Amniotic stem cell (primary cell): ENCODE measurements at regions not wholly inside any gene's neighbourhood (a gene's known extent, or its start where the extent isn't known, plus 50 kb on each side); places are given as distances from the start of the nearest gene placed in this dataset.
"Not testable (repeated sequence)": the region's sequence is repeated elsewhere in the genome, so short reads cannot be mapped to it uniquely, and the experiment has no call there.

Source experiments
- DNase-seq: peaks from one replicate; lab custom pipeline; 2025; lab: John Stamatoyannopoulos, UW

- no peak for DNase-seq
These were observed 313.6 kb downstream of the TBC1D32 start for GRCh38 chr6:121020656-121021055.

DNA sequence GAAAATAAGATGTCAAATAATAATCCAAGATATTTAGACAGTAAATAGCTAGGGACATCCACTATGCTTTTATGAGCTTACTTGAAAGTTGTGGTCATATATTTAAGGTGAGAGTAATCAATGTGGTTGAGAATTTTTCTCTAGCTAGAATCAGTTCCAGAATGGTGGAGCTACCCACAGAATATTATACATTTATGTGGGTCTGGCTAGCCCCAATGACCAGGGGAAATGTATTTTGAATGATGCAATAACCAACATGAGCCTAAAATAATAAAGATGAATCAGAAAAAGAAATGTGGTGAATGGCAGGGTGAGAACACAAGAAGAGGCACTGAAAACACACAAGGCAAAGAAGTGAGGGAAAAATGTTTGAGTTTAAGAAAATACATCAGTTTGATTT, 325.7 kb downstream of the TBC1D32 start:
- DNase-seq = no peak

- DNase-seq = no peak
These were observed 328.3 kb downstream of the TBC1D32 start for GRCh38 chr6:121006024-121006423.

DNA sequence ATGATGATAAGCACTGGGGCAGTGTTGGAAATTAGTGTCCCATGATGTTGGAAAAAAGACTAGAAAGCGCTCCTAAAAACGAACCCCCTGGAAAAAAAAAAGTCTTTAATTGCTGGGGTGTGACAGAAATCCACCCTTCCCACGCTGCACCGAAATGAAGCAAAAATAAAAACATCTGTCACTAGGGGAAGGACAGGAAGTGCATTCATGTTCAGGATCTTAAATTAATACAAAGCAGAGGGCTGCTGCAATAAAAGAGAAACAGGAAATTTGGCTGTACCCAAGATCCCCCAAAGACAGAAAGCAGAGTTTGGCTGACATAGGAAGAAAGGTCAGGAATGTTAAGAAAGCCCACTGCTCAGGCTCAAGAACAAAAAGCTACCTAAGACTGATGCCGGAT, 333.9 kb downstream of the TBC1D32 start:
- DNase-seq = no peak

DNA sequence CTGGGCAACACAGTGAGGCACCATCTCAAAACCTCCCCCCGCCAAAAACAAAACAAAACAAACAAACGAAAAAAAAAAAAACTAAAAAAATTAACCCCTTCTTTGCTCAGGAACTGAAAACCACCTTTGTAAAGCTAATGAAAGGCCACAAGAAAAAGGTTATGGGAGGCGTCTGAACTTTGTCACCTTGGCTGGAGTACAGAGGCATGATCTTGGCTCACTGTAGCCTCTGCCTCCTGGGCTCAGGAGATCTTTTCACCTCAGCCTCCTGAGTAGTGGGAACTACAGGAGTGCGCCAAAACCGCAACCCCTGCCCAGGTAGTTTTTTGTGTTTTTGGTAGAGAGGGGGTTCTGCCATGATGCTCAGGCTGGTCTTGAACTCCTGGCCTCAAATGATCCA, 337.9 kb downstream of the TBC1D32 start:
- no peak for DNase-seq

DNA sequence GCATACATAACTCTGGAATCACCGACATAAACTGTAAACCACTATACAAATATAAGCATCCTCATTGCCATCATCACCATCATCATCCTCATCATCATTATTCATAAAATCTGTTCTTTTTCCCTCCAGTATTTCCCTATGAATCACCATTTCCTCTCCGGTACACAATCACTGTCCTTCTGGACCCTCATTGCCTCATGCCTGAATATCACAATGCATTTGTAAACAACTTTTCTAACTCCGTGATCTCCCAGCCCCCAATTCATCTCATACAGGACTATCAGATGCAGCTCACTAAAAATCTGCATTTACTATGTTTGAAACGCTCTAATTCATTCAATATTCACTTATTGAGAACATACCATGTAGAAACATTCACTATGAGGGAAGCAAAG, 339.7 kb downstream of the TBC1D32 start:
- DNase-seq = no peak

- DNase-seq = no peak
These were observed 340.2 kb downstream of the TBC1D32 start for GRCh38 chr6:120993929-120994572.

- no peak for DNase-seq
These were observed 342.0 kb downstream of the TBC1D32 start for GRCh38 chr6:120992257-120992656.

- DNase-seq = no peak
These were observed 343.4 kb downstream of the TBC1D32 start for GRCh38 chr6:120990866-120991265.

DNA sequence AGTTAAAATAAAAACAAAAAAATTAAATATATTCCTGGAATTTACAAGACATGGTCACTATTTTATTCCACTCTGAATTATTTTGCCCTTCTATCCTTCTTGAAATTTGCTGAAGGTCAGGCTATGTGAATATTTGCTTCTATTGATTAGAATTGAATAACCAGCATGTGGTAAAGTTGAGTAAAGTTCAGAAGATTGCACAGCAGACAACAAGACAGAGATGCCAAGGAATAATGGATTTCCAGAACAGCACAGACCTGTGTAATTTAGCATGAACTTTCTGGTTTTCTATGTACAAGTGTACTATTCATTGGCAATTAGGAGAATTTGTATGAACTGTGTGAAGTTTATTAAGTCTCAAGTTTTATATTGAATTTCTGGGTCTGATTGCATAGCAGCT, 352.4 kb downstream of the TBC1D32 start:
- no peak for DNase-seq

DNA sequence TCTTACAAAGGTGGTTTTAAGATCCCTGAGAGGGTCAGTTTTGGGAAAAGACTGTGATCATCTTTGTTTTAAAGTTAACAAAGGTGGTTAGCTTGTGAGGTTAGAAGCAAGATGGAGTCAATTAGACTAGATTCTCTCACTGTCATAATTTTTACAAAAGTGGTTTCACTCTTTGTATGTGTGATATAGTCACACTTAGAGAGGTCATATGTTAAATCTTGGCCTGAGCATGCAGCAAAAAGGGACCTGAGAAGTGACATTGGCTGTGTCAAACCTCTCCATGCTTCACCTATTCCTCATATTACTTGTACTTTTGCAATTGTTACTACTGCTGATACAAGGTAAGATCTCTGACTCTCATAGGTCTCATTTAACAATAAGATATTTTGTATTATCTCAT, 368.0 kb downstream of the TBC1D32 start:
- no peak for DNase-seq

- no peak for DNase-seq
These were observed 368.5 kb downstream of the TBC1D32 start for GRCh38 chr6:120965814-120966213.

GRCh38 chr6:120960761-120961160, 373.5 kb downstream of the TBC1D32 start:
- no peak for DNase-seq

GRCh38 chr6:120954111-120954510, 380.2 kb downstream of the TBC1D32 start:
- DNase-seq = no peak

- no peak for DNase-seq
These were observed 383.0 kb downstream of the TBC1D32 start for GRCh38 chr6:120951258-120951657.

DNA sequence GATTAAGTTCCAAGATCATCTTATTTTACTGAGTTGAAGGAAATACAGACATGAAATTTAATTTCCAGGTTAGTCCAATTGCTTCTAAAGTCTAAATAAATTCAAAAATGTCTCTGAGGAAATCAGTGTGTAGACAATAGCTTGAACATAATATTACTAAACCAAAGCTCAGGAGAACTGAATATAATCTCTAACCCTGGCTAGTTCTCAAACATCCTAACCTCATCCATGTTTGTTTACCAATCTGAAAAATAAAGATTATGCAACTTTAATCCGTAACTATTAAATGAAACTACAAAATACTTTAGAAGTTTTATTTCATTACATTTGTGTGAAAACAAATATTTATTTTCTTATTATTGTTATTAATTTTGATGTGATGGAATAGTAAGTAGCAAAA, 387.2 kb downstream of the TBC1D32 start:
- no peak for DNase-seq

- no peak for DNase-seq
These were observed 388.2 kb downstream of the TBC1D32 start for GRCh38 chr6:120945905-120946594.

- DNase-seq = no peak
These were observed 395.3 kb downstream of the TBC1D32 start for GRCh38 chr6:120938876-120939472.

DNA sequence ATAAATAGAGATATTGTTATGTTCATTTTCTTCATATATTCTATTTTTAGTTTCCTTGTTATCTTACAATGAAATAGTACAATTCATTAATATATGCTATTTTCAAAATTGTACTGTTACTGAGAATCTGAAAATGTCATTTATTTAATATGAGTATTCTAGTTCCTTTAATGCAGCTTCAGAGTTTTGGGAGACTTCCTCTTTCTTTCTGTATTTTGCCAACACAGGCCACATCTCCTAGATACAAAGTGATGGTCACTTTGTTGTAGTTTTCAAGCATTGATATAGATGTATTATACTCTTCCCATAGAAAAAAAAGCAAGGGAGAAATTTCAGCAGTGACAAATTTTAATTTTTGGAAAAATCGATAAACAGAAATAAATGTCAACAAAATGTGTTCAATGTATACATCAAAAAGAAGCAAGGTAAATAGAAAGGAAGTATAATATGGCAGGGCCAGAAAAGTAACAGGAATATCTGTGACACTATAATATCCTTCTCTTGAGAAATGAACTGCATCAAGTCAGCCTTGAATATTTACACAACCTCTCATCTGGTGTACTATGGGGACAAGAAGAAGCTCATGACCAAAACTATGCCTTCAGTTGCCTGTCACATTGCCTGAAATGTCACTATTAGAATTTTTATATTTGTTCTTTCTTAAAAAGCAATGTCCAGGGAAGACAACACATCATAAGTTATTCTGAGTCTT, 396.0 kb downstream of the TBC1D32 start:
- no peak for DNase-seq

DNA sequence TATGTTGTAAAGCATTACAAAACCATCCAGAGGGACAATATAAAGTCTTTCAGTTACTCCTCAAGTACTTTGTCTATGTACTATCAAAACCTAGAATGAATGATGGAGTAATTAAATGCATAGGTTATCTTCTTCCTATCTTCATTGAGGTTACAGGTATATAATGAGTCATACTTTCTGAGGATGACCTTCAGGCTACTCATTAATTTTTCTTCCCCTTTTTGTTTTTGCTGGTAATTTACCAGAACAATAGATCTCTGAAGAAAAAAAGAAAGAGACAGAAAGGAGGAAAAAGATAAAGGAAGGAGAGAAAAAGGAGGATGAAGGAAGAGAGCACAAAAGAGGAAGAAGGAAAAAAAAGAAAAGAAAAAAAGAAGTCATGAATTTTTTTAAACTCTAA, 398.4 kb downstream of the TBC1D32 start:
- DNase-seq = no peak

DNA sequence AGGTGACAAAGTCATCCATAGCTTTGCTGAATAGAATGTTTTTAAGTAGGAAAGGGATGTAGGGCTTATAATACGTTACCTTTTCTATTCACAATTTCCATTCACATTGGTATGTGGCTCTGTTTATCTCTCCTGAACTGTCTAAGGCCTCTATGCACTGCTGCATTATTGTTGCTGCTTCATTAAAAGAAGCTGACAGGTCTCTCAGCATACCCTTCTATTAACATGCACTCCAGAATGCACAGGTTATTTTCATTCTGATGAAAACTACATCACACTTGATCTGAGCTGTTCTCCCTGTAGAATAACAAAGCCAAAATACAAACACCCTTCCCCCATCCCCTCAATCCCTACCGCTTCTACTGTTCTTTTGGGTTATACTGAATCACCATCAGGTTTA, 399.3 kb downstream of the TBC1D32 start:
- no peak for DNase-seq

DNA sequence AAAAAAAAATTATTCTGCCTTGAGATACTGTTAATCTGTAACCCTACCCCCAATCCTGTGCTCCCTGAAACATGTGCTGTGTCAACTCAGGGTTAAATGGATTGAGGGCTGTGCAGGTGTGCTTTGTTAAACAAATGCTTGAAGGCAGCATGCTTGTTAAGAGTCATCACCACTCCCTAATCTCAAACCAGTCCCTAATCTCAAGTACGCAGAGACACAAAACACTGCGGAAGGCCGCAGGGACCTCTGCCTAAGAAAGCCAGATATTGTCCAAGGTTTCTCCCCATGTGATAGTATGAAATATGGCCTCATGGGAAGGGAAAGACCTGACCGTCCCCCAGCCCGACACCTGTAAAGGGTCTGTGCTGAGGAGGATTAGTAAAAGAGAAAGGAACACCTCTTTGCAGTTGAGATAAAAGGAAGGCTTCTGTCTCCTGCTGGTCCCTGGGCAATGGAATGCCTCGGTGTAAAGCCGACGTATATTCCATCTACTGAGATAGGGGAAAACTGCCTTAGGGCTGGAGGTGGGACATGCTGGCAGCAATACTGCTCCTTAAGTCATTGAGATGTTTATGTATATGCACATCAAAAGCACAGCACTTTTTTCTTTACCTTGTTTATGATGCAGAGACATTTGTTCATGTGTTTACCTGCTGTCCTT, 402.6 kb downstream of the TBC1D32 start:
- DNase-seq = not testable (repeated sequence)
